Smooth muscle cell (in vitro differentiated cells): ENCODE measurements at regions not wholly inside any gene's neighbourhood (a gene's known extent, or its start where the extent isn't known, plus 50 kb on each side); places are given as distances from the start of the nearest gene placed in this dataset.

ENCODE experiments used
- DNase-seq: peaks from one replicate; lab custom pipeline; 2025; ENCODE audit not compliant: unreplicated experiment; lab: John Stamatoyannopoulos, UW
- H2AFZ ChIP-seq: fragments of 200-600 bp; sonication (generic); 2 replicates; pipeline ENCODE4 v1.6.0; 2016; ENCODE audit warnings: antibody characterized with exemption, low read depth, mild to moderate bottlenecking
- H3F3A ChIP-seq: fragments of 200-600 bp; sonication (generic); 2 replicates; pipeline ENCODE4 v1.6.0; 2017; ENCODE audit warnings: antibody characterized with exemption, low read depth
- H3K27ac ChIP-seq: fragments of 200-600 bp; sonication (generic); 2 replicates; pipeline ENCODE4 v1.5.1; 2016; ENCODE audit warnings: low read depth, mild to moderate bottlenecking
- H3K27me3 ChIP-seq: fragments of 200-600 bp; sonication (generic); 2 replicates; pipeline ENCODE4 v1.6.1; 2016; ENCODE audit warnings: low read depth, mild to moderate bottlenecking
- H3K36me3 ChIP-seq: fragments of 200-600 bp; sonication (generic); 2 replicates; pipeline ENCODE4 v1.5.1; 2016; ENCODE audit warnings: low read depth
- H3K4me1 ChIP-seq: fragments of 200-600 bp; sonication (generic); 2 replicates; pipeline ENCODE4 v1.5.1; 2016; ENCODE audit warnings: low read depth
- H3K4me2 ChIP-seq: fragments of 200-600 bp; sonication (generic); 2 replicates; pipeline ENCODE4 v1.6.0; 2016; ENCODE audit warnings: mild to moderate bottlenecking
- H3K4me3 ChIP-seq: fragments of 200-600 bp; sonication (generic); 2 replicates; pipeline ENCODE4 v1.5.1; 2016; ENCODE audit warnings: mild to moderate bottlenecking
- H3K79me2 ChIP-seq: fragments of 200-600 bp; sonication (generic); 2 replicates; pipeline ENCODE4 v1.6.0; 2016; ENCODE audit warnings: low read depth, mild to moderate bottlenecking
- H3K9ac ChIP-seq: fragments of 200-600 bp; sonication (generic); 2 replicates; pipeline ENCODE4 v1.6.0; 2016; ENCODE audit warnings: low read depth
- H3K9me3 ChIP-seq: fragments of 200-600 bp; sonication (generic); replicated peaks from 2 replicates; pipeline ENCODE4 v1.5.1; 2016; ENCODE audit warnings: low read depth
- H4K20me1 ChIP-seq: fragments of 200-600 bp; sonication (generic); 2 replicates; pipeline ENCODE4 v1.6.0; 2016; ENCODE audit warnings: low read depth
- WGBS: methylation state at CpG from one replicate; pipeline ENCODE4 v1.1.7; 2016; ENCODE audit warnings: low lambda C conversion rate; 5-methylcytosine and 5-hydroxymethylcytosine counted together
- TF ChIP-seq, protein P1 (sequence below): fragments of 200-600 bp; sonication (generic); IDR thresholded peaks from 2 replicates; pipeline ENCODE4 v1.5.1; 2017; ENCODE audit warnings: borderline replicate concordance, mild to moderate bottlenecking, antibody characterized with exemption; ENCODE audit not compliant: insufficient read depth, poor library complexity, severe bottlenecking

DNA sequence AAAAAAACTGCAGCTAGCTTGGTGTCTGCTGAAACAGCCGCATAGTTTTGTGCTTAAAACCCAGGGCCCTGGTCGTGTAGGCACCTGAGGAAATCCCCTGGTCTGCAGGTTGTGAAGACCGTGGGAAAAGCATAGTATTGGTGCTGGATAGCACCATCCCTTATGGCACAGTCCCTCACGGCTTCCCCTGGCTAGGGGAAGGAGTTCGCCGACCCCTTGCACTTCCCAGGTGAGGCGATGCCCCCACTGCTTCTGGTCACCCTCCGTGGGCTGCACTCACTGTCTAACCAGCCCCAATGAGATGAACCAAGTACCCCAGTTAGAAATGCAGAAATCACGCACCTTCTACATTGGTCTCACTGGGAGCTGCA lies 1105.1 kb downstream of the STPG2 start:
- no peaks in the 10 kb centered on the region for H4K20me1 ChIP-seq
- no peaks in the 10 kb centered on the region for H3K4me1 ChIP-seq
- H3K9ac ChIP-seq: no peak overlapping the region
- H3K36me3 ChIP-seq: no peaks in the 10 kb centered on the region
- TF ChIP-seq, protein P1, sequence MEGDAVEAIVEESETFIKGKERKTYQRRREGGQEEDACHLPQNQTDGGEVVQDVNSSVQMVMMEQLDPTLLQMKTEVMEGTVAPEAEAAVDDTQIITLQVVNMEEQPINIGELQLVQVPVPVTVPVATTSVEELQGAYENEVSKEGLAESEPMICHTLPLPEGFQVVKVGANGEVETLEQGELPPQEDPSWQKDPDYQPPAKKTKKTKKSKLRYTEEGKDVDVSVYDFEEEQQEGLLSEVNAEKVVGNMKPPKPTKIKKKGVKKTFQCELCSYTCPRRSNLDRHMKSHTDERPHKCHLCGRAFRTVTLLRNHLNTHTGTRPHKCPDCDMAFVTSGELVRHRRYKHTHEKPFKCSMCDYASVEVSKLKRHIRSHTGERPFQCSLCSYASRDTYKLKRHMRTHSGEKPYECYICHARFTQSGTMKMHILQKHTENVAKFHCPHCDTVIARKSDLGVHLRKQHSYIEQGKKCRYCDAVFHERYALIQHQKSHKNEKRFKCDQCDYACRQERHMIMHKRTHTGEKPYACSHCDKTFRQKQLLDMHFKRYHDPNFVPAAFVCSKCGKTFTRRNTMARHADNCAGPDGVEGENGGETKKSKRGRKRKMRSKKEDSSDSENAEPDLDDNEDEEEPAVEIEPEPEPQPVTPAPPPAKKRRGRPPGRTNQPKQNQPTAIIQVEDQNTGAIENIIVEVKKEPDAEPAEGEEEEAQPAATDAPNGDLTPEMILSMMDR: no peak
- no peaks in the 10 kb centered on the region for H3K9me3 ChIP-seq
- 81% methylated on average over 9 of the region's 9 CpGs for WGBS
- DNase-seq: no peak
- no peaks in the 10 kb centered on the region for H3F3A ChIP-seq
- H3K27me3 ChIP-seq: no peaks in the 10 kb centered on the region
- no peak overlapping the region for H2AFZ ChIP-seq
- H3K4me3 ChIP-seq: no peak overlapping the region
- H3K4me2 ChIP-seq: peak overlapping the region; percentile 13
- H3K27ac ChIP-seq: no peak overlapping the region
- no peaks in the 10 kb centered on the region for H3K79me2 ChIP-seq

- Histone ChIP-seq H3K4me1 (no peaks in the 10 kb centered on the region), H3K9me3 (no peaks in the 10 kb centered on the region), H3K4me3 (no peak overlapping the region), H3K36me3 (no peaks in the 10 kb centered on the region), H2AFZ (no peak overlapping the region), H3K9ac (no peak overlapping the region), H3K4me2 (no peak overlapping the region), H3K27ac (no peak overlapping the region), H3K79me2 (no peaks in the 10 kb centered on the region), H4K20me1 (no peaks in the 10 kb centered on the region), H3K27me3 (no peaks in the 10 kb centered on the region), H3F3A (no peaks in the 10 kb centered on the region)
- 81% methylated on average over 3 of the region's 3 CpGs for WGBS
- TF ChIP-seq, protein P1: no peak
- DNase-seq: no peak
Observed at GRCh38 chr4:97072666-97073065, 1070.6 kb downstream of the STPG2 start.

DNA sequence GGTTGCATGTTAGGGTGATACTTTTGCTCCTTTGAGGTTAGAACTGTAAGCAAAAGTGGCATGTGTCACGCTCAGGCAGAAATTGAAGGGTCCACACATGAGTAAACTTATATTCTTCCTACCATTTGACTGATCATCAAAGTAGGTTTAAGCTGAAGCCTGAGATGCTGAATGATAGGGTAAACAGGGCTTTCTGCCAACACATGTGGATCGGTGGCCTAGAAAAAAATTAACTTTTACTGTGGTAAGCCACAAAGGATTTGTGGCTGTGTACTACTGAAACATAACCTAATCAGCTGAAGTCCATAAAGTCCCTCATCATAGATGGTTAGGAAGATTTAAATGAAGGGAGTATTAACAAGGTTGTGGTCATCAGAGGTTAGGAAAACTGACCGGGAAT lies 1070.1 kb downstream of the STPG2 start:
- Histone ChIP-seq H3K4me3 (no peak overlapping the region), H3K4me1 (no peaks in the 10 kb centered on the region), H4K20me1 (no peaks in the 10 kb centered on the region), H3K79me2 (no peaks in the 10 kb centered on the region), H3K4me2 (no peak overlapping the region), H2AFZ (no peak overlapping the region), H3K27ac (no peak overlapping the region), H3F3A (no peaks in the 10 kb centered on the region), H3K9ac (no peak overlapping the region), H3K9me3 (no peaks in the 10 kb centered on the region), H3K36me3 (no peaks in the 10 kb centered on the region), H3K27me3 (no peaks in the 10 kb centered on the region)
- DNase-seq: no peak
- TF ChIP-seq, protein P1: no peak
- WGBS: 45% methylated on average over 3 of the region's 3 CpGs

GRCh38 chr4:97074531-97074930 lies 1068.7 kb downstream of the STPG2 start:
- no peaks in the 10 kb centered on the region for H3K36me3 ChIP-seq
- H2AFZ ChIP-seq: no peak overlapping the region
- H3K4me1 ChIP-seq: no peaks in the 10 kb centered on the region
- H3K9me3 ChIP-seq: no peaks in the 10 kb centered on the region
- no peaks in the 10 kb centered on the region for H4K20me1 ChIP-seq
- H3K27ac ChIP-seq: no peak overlapping the region
- no peak overlapping the region for H3K4me2 ChIP-seq
- no peak for DNase-seq
- H3K79me2 ChIP-seq: no peaks in the 10 kb centered on the region
- 100% methylated on average over 2 of the region's 2 CpGs for WGBS
- H3F3A ChIP-seq: no peaks in the 10 kb centered on the region
- TF ChIP-seq, protein P1: no peak
- H3K27me3 ChIP-seq: no peaks in the 10 kb centered on the region
- H3K9ac ChIP-seq: no peak overlapping the region
- no peak overlapping the region for H3K4me3 ChIP-seq
